A549 (cell line): ENCODE measurements at regions not wholly inside any gene's neighbourhood (a gene's known extent, or its start where the extent isn't known, plus 50 kb on each side); places are given as distances from the start of the nearest gene placed in this dataset.

ENCODE experiments used
- ATAC-seq, 2 experiments: fragments of 200-7000 bp in 1 of 2; fragments of >200 bp in 1 of 2; cut with Nextera tagmentation in 1 of 2; cut with Tn5 transposase in 1 of 2; 3 replicates each; pipeline versions ENCODE4 v1.8.0 to v1.9.1; 2018 to 2020; ENCODE audit warnings: mild to moderate bottlenecking in 1 of 2, moderate library complexity in 1 of 2
- CTCF ChIA-PET: fragments of 300-600 bp; sonication (Branson Sonifier 250); formaldehyde crosslinking; extraction: SDS; loops from one replicate; lab custom pipeline; 2021; ENCODE audit warnings: antibody characterized with exemption, inconsistent platforms; lab: Yijun Ruan, JAX
- POLR2A ChIA-PET: fragments of 350-600 bp; formaldehyde crosslinking; extraction: SDS; loops from one replicate; lab custom pipeline; 2021; ENCODE audit warnings: antibody characterized with exemption, inconsistent platforms; lab: Yijun Ruan, JAX
- DNase-seq, 2 experiments: peaks; one replicate each; pipeline versions ENCODE4 v3.0.0 to v3.0.0-alpha.2; 2011 to 2016; ENCODE audit warnings: low read depth in 1 of 2, low spot score in 1 of 2
- FAIRE-seq: peaks from 2 replicates; lab custom pipeline; 2011; peaks lifted over from hg19 to GRCh38; lab: Jason Lieb, UNC
- H3K27ac ChIP-seq, 2 experiments: fragments of >200 bp; sonication (Bioruptor Twin); formaldehyde crosslinking; 3 replicates each; pipeline ENCODE4 v1.5.1; 2016 to 2017
- H3K4me1 ChIP-seq: fragments of >200 bp; sonication (Bioruptor Twin); formaldehyde crosslinking; 3 replicates; pipeline ENCODE4 v1.6.1; 2016
- H3K4me2 ChIP-seq: fragments of >200 bp; sonication (Bioruptor Twin); formaldehyde crosslinking; 3 replicates; pipeline ENCODE4 v1.6.1; 2016
- H3K4me3 ChIP-seq: fragments of >200 bp; sonication (Bioruptor Twin); formaldehyde crosslinking; 3 replicates; pipeline ENCODE4 v1.5.1; 2016
- H3K9me3 ChIP-seq: fragments of >200 bp; sonication (Bioruptor Twin); formaldehyde crosslinking; 3 replicates; pipeline ENCODE4 v1.6.1; 2016
- BCL3 ChIP-seq: fragments of >200 bp; sonication (Bioruptor Twin); formaldehyde crosslinking; IDR thresholded peaks from 3 replicates; pipeline ENCODE4 v1.6.1; 2016
- BHLHE40 ChIP-seq: IDR thresholded peaks from 2 replicates; pipeline ENCODE4 v1.6.1; 2012; ENCODE audit warnings: low read depth, low read length, inconsistent platforms
- CEBPB ChIP-seq, 2 experiments: fragments of >200 bp in 1 of 2; sonication (Bioruptor Twin) in 1 of 2; formaldehyde crosslinking in 1 of 2; IDR thresholded peaks; 2 replicates each; pipeline ENCODE4 v1.6.1; 2012 to 2016
- CHD4 ChIP-seq: fragments of 200-600 bp; sonication (generic); IDR thresholded peaks from 2 replicates; pipeline ENCODE4 v1.6.1; 2016; ENCODE audit warnings: antibody characterized with exemption, mild to moderate bottlenecking, borderline replicate concordance
- EHMT2 ChIP-seq: fragments of 200-600 bp; sonication (generic); IDR thresholded peaks from 2 replicates; pipeline ENCODE4 v1.6.1; 2016; ENCODE audit warnings: antibody characterized with exemption, low read depth, mild to moderate bottlenecking, moderate library complexity
- ESRRA ChIP-seq: fragments of 150-350 bp; IDR thresholded peaks from 2 replicates; pipeline ENCODE4 v1.6.1; 2014; ENCODE audit warnings: mild to moderate bottlenecking, low read length, borderline replicate concordance
- FOSB ChIP-seq: fragments of 250-450 bp; sonication (Bioruptor Pico); IDR thresholded peaks from 2 replicates; pipeline ENCODE4 v1.5.0; 2020; ENCODE audit warnings: mild to moderate bottlenecking, moderate library complexity
- FOSL2 ChIP-seq, 2 experiments: fragments of 450-650 bp in 1 of 2; fragments of >200 bp in 1 of 2; sonication (Bioruptor Twin) in 1 of 2; formaldehyde crosslinking; IDR thresholded peaks; 2 replicates each; pipeline versions ENCODE4 v1.5.0 to v1.6.1; 2016 to 2020; ENCODE audit warnings: mild to moderate bottlenecking in 1 of 2, moderate library complexity in 1 of 2
- GATA3 ChIP-seq: IDR thresholded peaks from 2 replicates; pipeline ENCODE4 v1.6.1; 2012; ENCODE audit warnings: borderline replicate concordance
- HDAC2 ChIP-seq: fragments of 200-600 bp; sonication (generic); IDR thresholded peaks from 2 replicates; pipeline ENCODE4 v1.6.1; 2016
- HOXA7 ChIP-seq: fragments of 250-450 bp; sonication (Bioruptor Pico); IDR thresholded peaks from 2 replicates; pipeline ENCODE4 v1.5.0; 2020; ENCODE audit warnings: mild to moderate bottlenecking, moderate library complexity
- HOXB13 ChIP-seq: fragments of 250-450 bp; sonication (Bioruptor Pico); IDR thresholded peaks from 2 replicates; pipeline ENCODE4 v1.5.0; 2020; ENCODE audit warnings: low read depth, mild to moderate bottlenecking, moderate library complexity
- HOXB5 ChIP-seq: fragments of 250-450 bp; sonication (Bioruptor Pico); IDR thresholded peaks from 2 replicates; pipeline ENCODE4 v1.5.0; 2020; ENCODE audit warnings: mild to moderate bottlenecking, moderate library complexity
- JUN ChIP-seq, 2 experiments: fragments of >200 bp; sonication (Bioruptor Twin); formaldehyde crosslinking; IDR thresholded peaks; 2 replicates in 1 of 2; 3 replicates in 1 of 2; pipeline ENCODE4 v1.6.1; 2016 to 2017
- JUNB ChIP-seq: fragments of >200 bp; sonication (Bioruptor Twin); formaldehyde crosslinking; IDR thresholded peaks from 2 replicates; pipeline ENCODE4 v1.6.1; 2016
- KDM1A ChIP-seq: fragments of 200-600 bp; sonication (generic); IDR thresholded peaks from 2 replicates; pipeline ENCODE4 v1.6.1; 2016; ENCODE audit warnings: low read depth, mild to moderate bottlenecking
- KDM5A ChIP-seq: fragments of 200-600 bp; sonication (generic); IDR thresholded peaks from 2 replicates; pipeline ENCODE4 v1.6.1; 2016; ENCODE audit warnings: antibody characterized with exemption, mild to moderate bottlenecking
- MAZ ChIP-seq: fragments of 150-350 bp; IDR thresholded peaks from 2 replicates; pipeline ENCODE4 v1.6.1; 2014; ENCODE audit warnings: antibody characterized with exemption, low read depth, low read length, borderline replicate concordance
- POLR2A ChIP-seq: IDR thresholded peaks from 2 replicates; pipeline ENCODE4 v1.6.1; 2012; ENCODE audit warnings: mild to moderate bottlenecking, low read length
- POLR2AphosphoS2 ChIP-seq: conservative IDR thresholded peaks from 2 replicates; pipeline ENCODE4 v1.6.1; 2012; ENCODE audit warnings: low read length, improper control_type of control experiment, inconsistent platforms
- REST ChIP-seq: fragments of 200-600 bp; sonication (generic); IDR thresholded peaks from 2 replicates; pipeline ENCODE4 v1.6.1; 2016; ENCODE audit warnings: antibody characterized with exemption, mild to moderate bottlenecking, moderate library complexity
- RNF2 ChIP-seq: fragments of 200-600 bp; sonication (generic); IDR thresholded peaks from 2 replicates; pipeline ENCODE4 v1.6.1; 2016; ENCODE audit warnings: low read depth, mild to moderate bottlenecking, antibody characterized with exemption, moderate library complexity, borderline replicate concordance
- SMC3 ChIP-seq: fragments of >200 bp; sonication (Bioruptor Twin); formaldehyde crosslinking; IDR thresholded peaks from 3 replicates; pipeline ENCODE4 v1.6.1; 2018; ENCODE audit warnings: inconsistent platforms
- TP53 ChIP-seq: fragments of 250-450 bp; sonication (Bioruptor Pico); IDR thresholded peaks from 2 replicates; pipeline ENCODE4 v1.5.0; 2021; ENCODE audit warnings: mild to moderate bottlenecking, moderate library complexity
- ZC3H11A ChIP-seq: fragments of 450-650 bp; IDR thresholded peaks from 2 replicates; pipeline ENCODE4 v1.6.1; 2014; ENCODE audit warnings: antibody characterized with exemption, mild to moderate bottlenecking
- whole genome bisulfite sequencing: methylation state at CpG from one replicate; pipeline ENCODE4 v1.1.6; 2017; ENCODE audit errors: missing lambda C conversion rate; 5-methylcytosine and 5-hydroxymethylcytosine counted together
- TF ChIP-seq, protein P1 (sequence below): fragments of 150-350 bp; IDR thresholded peaks from 2 replicates; pipeline ENCODE4 v1.6.1; 2014; ENCODE audit warnings: low read depth, mild to moderate bottlenecking, low read length
- TF ChIP-seq, protein P2 (sequence below): fragments of >200 bp; sonication (Bioruptor Twin); formaldehyde crosslinking; IDR thresholded peaks from 2 replicates; pipeline ENCODE4 v1.6.1; 2016
- TF ChIP-seq, protein P3 (sequence below): fragments of 250-450 bp; sonication (Bioruptor Pico); IDR thresholded peaks from 2 replicates; pipeline ENCODE4 v1.5.0; 2020; ENCODE audit warnings: low read depth, mild to moderate bottlenecking, moderate library complexity

- DNase-seq = no peak
- 16% methylated on average over 1 of the region's 1 CpG for WGBS
Observed at GRCh38 chr5:15333091-15333490, 166.9 kb upstream of the FBXL7 start.

GRCh38 chr5:15326932-15327331 lies 173.0 kb upstream of the FBXL7 start:
- ChIA-PET POLR2A (no interaction called here), CTCF (no interaction called here)
- Histone ChIP-seq H3K4me2 (no peak overlapping the region), H3K9me3 (no peaks in the 10 kb centered on the region), H3K4me1 (no peaks in the 10 kb centered on the region), H3K4me3 (no peak overlapping the region), H3K27ac (no peak overlapping the region)
- FAIRE-seq (no peak), ATAC-seq (no peak), DNase-seq (no peak)
- no peak for TF ChIP-seq REST
- TF ChIP-seq JUN (IDR thresholded peaks at IDR 0.05) = no peak
- TF ChIP-seq TP53 (CRISPR knock-in tag) = no peak
- TF ChIP-seq, protein P1, sequence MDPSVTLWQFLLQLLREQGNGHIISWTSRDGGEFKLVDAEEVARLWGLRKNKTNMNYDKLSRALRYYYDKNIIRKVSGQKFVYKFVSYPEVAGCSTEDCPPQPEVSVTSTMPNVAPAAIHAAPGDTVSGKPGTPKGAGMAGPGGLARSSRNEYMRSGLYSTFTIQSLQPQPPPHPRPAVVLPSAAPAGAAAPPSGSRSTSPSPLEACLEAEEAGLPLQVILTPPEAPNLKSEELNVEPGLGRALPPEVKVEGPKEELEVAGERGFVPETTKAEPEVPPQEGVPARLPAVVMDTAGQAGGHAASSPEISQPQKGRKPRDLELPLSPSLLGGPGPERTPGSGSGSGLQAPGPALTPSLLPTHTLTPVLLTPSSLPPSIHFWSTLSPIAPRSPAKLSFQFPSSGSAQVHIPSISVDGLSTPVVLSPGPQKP = no peak
- no peak for TF ChIP-seq CEBPB (IDR thresholded peaks at IDR 0.05)
- no peak for TF ChIP-seq POLR2AphosphoS2
- TF ChIP-seq, protein P2, sequence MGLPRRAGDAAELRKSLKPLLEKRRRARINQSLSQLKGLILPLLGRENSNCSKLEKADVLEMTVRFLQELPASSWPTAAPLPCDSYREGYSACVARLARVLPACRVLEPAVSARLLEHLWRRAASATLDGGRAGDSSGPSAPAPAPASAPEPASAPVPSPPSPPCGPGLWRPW = no peak
- TF ChIP-seq ZC3H11A = no peak
- no peak for TF ChIP-seq HOXA7 (CRISPR knock-in tag)
- no peak for TF ChIP-seq CHD4
- TF ChIP-seq HOXB13 = no peak
- no peak for TF ChIP-seq GATA3
- TF ChIP-seq BHLHE40 = no peak
- TF ChIP-seq BCL3 = no peak
- no peak for TF ChIP-seq ESRRA
- TF ChIP-seq HOXB5 (CRISPR knock-in tag) = no peak

More at GRCh38 chr5:15333091-15333490, 166.9 kb upstream of the FBXL7 start:
- FAIRE-seq (no peak), ATAC-seq (no peak)
- POLR2A ChIA-PET = no interaction called here
- Histone ChIP-seq H3K9me3 (no peaks in the 10 kb centered on the region), H3K4me1 (no peaks in the 10 kb centered on the region), H3K4me2 (no peak overlapping the region), H3K4me3 (no peak overlapping the region), H3K27ac (no peak overlapping the region)
- CTCF ChIA-PET = no interaction called here
- no peak for TF ChIP-seq RNF2
- no peak for TF ChIP-seq MAZ
- no peak for TF ChIP-seq ZC3H11A
- no peak for TF ChIP-seq KDM5A
- no peak for TF ChIP-seq POLR2A
- TF ChIP-seq FOSL2 (IDR thresholded peaks at IDR 0.05) = no peak
- TF ChIP-seq FOSL2 (CRISPR knock-in tag; IDR thresholded peaks at IDR 0.05) = no peak
- no peak for TF ChIP-seq SMC3
- TF ChIP-seq CHD4 = no peak
- no peak for TF ChIP-seq HDAC2
- TF ChIP-seq REST = no peak
- no peak for TF ChIP-seq FOSB (CRISPR knock-in tag)
- TF ChIP-seq ESRRA = no peak
- no peak for TF ChIP-seq EHMT2
- TF ChIP-seq KDM1A = no peak
- no peak for TF ChIP-seq JUNB
- TF ChIP-seq, protein P3, sequence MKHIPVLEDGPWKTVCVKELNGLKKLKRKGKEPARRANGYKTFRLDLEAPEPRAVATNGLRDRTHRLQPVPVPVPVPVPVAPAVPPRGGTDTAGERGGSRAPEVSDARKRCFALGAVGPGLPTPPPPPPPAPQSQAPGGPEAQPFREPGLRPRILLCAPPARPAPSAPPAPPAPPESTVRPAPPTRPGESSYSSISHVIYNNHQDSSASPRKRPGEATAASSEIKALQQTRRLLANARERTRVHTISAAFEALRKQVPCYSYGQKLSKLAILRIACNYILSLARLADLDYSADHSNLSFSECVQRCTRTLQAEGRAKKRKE (CRISPR knock-in tag) = no peak
- no peak for TF ChIP-seq TP53 (CRISPR knock-in tag)
